IPS-NIHi11 (cell line): ENCODE measurements at regions not wholly inside any gene's neighbourhood (a gene's known extent, or its start where the extent isn't known, plus 50 kb on each side); places are given as distances from the start of the nearest gene placed in this dataset.
"Not testable (repeated sequence)": the region's sequence is repeated elsewhere in the genome, so short reads cannot be mapped to it uniquely, and the experiment has no call there.

ENCODE experiments used
- DNase-seq: peaks from one replicate; pipeline ENCODE4 v3.0.0; 2012; ENCODE audit warnings: mixed read lengths, low spot score

DNA sequence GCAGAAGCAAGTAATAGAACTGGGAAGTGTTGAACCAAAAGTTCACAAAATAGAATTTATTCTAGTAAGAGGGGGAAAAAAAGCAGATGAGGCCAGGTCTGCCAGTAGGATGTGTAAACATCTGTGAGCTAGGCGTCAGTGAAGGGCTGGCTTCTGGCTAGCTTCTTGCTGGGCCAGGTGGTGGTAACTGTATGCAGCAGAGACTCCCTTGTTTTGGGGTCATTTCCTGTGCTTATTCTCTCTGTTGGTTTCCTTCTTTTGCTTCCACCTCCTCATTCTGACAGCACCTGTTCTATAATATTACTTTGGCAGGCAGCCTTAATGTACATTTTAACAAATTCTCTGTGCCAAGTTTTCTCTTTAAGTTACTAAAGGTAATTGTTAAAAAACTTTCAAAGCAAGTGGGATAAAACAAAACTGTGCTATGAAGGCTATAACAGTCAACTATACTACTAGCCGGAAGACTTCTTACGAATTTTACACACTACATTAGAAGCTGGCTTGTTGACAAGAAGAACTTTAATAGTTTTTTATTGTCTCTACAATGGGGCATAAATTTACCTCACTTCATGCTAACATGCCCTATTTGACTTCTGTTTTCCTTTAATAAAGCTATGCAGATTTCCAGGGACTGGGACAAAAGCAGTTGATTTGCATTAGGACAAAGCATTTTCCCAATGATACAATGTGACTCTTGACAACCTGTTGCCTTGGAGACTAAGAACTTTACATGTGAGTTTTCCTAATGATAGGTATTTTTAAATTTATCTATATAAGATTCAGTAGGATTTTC, 318.8 kb upstream of the NAALADL2 start:
- peak; percentile 62 for DNase-seq

DNA sequence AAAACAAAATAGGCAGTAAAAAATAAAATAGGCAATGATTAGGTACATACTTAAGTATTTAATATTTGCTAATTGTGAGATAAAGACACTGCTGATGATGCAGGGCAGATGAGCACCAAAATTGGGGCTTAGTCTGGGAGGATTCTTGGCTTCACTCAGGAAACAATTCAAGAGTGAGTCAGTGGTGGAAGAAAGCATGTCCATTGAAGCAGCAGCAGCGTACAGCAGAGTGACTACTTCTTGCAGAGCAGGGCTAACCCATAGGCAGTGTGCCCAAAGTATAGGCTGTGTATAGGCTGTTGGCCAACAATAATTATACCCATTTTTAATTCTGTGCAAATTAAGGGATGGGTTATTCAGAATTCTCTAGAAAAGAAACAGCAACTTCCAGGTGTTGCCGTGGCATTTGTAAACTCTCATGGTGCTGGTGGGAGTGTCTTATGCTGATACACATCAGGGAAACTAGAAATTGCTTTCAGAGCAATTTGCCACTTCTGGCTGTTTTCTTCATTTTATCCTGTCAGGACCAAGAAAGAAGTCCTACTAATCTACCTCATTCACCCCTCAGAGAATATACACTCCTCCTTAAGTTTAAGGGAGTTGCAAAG, 317.3 kb upstream of the NAALADL2 start:
- no peak for DNase-seq

DNA sequence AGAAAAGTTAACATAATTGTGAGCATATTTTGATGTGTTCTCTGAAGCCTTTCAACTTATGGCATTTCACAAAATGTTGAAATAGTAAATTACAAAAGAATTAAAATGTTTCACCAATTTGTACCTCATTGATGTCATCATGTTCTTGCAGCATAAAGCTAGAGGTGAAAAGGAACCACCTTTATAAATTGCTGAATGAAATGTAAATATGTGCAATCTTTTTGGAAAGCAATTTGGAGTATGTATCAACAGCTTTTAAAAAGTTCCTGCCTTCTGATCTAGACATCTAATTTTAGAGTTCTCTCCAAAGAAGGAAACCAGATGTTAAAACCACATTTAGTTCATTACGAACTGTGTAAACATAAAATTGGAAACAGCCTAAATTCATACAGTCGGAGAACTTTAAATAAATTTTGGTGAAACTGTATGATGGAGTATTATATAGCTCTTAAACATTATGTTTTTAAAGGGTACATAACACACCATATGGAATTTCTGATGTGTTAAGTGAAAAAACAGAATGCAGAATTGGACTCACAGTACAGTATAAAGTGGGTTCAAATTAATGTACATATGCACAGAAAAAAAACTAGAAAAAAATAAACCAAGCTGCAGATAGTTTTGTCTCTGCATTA, 311.2 kb upstream of the NAALADL2 start:
- no peak for DNase-seq

DNA sequence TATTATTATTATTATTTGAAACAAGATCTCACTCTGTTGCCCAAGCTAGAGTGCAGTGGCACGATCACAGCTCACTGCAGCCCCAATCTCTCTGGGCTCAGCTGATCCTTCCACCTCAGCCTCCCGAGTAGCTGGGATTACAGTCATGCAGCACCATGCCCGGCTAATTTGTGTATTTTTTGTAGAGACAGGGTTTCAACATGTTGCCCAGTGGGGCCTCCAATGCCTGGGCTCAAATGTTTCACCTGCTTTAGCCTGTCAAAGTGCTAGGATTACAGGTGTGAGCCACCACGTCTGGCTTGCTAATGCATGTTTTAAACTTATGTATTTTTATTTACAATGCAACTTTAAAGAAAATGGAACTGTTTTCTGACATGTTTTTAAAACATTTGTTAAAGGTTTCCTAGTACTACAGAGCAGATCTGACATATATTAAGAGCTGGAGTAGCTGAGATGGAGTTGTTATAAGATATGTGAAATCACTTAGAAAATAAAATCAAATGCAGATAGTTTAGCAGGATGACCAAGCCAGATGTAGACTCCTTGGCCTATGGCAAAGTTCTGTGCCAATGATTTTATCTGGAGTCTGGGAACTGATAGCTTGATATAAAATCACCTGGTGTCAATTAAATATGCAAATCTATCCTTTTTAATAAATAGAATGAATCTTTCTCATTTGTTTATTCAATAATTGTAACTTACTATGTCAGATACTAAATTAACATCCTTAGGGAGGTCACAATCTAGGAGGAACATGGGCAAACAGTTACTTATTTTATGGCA, 310.1 kb upstream of the NAALADL2 start:
- DNase-seq, result no peak

DNA sequence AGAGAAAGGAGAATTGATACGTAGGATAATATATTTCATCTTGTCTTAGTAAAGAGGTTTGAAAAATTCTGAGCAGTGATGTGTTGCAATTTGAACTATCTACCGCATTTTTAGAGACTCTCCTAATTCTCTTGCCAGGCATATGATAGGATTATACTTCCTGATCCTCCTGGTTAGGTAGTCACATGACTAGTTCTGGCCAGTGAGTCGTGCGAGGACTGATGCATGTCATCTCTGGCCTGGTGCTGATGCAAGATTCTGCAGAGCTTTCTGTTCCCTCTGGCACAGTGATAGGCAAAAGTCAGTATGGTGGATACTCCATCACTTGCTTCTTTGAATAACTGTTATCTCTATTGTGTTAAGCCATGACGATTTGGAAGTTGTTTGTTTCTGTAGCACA, 277.6 kb upstream of the NAALADL2 start:
- DNase-seq, result no peak

- no peak for DNase-seq
Measured at GRCh38 chr3:174583396-174583795, 275.7 kb upstream of the NAALADL2 start.

DNA sequence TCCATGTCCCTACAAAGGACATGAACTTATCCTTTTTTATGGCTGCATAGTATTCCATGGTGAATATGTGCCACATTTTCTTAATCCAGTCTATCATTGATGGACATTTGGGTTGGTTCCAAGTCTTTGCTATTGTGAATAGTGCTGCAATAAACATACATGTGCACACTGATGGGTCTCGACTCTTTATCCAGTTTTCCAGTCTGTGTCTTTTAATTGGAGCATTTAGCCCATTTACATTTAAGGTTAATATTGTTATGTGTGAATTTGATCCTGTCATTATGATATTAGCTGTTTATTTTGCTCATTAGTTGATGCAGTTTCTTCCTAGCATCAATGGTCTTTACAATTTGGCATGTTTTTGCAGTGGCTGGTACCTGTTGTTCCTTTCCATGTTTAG, 272.0 kb upstream of the NAALADL2 start:
- not testable (repeated sequence) for DNase-seq

- DNase-seq, result no peak
Measured at GRCh38 chr3:174596447-174596982, 262.6 kb upstream of the NAALADL2 start.

GRCh38 chr3:174598885-174599439, 260.2 kb upstream of the NAALADL2 start:
- DNase-seq, result no peak

DNA sequence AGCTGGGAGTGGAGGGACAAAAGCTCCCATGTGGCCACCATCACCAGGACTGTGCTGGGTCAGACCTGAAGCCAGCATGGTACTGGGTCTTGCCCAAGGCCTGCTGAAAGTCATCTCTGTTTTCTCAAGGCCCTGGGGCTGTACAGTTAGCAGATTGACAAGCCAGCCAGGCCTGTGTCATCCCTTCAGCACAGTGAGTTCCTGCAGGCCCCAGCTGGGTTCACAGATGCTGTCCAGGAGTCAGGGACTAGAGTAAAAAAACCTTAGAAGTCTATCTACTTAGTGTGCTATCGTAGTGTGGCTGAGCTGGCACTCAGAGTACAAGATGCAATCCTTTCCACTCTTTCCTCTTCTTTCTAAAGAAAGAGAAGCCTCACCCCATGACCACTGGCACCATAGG, 246.0 kb upstream of the NAALADL2 start:
- DNase-seq, result no peak

- no peak for DNase-seq
Measured at GRCh38 chr3:174614036-174614435, 245.1 kb upstream of the NAALADL2 start.

DNA sequence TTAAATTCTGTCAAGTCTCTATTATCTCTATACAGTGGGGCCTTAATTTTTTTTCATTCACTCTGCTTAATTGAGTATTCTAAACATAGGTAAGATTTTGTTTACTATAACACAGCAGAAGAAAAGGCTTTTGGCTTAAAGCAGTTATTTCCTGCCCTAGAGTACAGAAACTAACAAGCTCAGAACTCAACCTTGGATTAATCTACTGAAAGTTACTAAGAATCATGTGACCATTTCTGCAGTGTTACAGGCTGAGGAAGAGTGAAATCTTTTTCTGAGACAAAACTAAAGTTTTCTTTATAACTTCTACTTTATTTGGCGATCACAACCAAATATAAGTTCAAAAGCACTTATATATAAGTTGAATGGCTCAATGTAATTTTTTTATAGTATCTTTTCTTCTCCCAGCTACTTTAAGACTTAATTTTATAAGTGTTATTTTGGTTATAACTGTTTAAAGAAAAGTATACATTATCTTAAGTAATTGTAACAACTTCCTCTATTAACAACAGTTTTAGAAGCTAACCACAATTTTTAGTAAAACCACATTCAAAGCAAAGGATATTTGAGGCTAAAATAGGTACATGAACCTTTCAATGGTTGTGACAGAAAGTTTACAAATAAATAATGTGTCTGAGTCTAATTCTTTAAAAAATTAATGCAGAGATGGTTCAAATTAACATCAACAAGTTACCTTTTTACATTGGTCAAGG, 240.6 kb upstream of the NAALADL2 start:
- no peak for DNase-seq

DNA sequence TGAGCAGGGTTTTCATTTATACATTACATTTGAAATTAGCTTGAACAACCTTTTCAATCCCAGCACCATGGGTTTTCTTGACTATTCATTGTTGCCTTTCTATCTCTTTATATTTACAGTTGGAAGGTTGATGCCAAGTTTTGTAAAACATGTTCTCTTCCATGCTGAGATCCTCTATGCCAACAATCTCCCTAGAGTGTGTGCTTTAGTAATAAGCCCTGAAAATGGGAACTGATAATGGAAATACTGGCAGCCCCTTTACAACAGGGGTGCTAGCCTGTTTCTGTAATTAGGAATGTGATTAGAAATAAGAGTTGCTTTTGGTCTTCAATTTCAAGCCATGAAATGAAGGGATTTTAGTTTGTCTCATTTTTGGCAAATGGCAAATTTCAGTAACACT, 239.9 kb upstream of the NAALADL2 start:
- DNase-seq, result no peak

- no peak for DNase-seq
Measured at GRCh38 chr3:174620138-174620537, 239.0 kb upstream of the NAALADL2 start.

- DNase-seq, result no peak
Measured at GRCh38 chr3:174620855-174621472, 238.2 kb upstream of the NAALADL2 start.

GRCh38 chr3:174633342-174633741, 225.8 kb upstream of the NAALADL2 start:
- DNase-seq, result no peak

GRCh38 chr3:174636451-174636850, 222.7 kb upstream of the NAALADL2 start:
- no peak for DNase-seq

DNA sequence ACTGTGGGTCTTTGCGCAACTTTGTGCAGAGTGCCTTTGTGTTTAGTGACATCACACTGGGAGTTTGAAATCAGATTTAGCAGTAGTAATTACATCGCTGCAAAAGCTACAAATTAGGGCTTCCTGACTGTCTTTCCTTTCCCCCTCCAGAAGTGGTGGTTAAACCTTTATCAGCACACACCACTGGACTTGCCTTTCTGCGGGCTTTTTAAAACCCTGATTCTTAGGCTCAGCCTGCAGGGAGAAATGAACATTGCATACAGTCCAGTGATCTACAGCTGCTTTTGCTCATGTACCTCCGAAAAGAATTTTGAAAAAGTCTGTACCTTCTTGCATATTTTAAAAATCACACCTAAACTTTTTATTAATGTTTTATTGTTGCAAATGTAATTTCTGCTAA, 219.7 kb upstream of the NAALADL2 start:
- DNase-seq, result no peak

DNA sequence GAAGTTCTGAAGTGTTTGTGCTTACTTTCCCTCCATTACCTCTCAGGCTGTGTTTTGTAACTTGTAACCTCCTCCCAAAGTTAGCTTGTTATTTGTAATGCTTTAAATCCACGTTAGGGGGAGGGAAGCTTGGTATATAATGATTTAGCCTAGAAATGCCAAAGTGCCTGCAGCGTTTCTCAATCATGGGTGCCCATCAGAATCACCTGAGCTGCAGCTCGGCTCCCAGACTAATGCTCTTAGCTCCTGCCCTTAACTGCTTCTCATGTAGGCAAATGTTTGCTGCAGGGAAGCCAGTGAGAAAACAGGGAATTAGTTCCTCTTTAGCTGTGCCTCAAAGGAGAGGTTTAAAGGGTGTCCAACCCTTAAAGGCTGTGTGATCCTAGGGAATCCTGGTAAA, 219.2 kb upstream of the NAALADL2 start:
- DNase-seq, result no peak

- no peak for DNase-seq
Measured at GRCh38 chr3:174640932-174641331, 218.2 kb upstream of the NAALADL2 start.

GRCh38 chr3:174644287-174644686, 214.8 kb upstream of the NAALADL2 start:
- DNase-seq, result no peak
